Retinal pigment epithelial cell (primary cell): ENCODE measurements at regions not wholly inside any gene's neighbourhood (a gene's known extent, or its start where the extent isn't known, plus 50 kb on each side); places are given as distances from the start of the nearest gene placed in this dataset.
"Not testable (repeated sequence)": the region's sequence is repeated elsewhere in the genome, so short reads cannot be mapped to it uniquely, and the experiment has no call there.

ENCODE experiments used
- DNase-seq: peaks from one replicate; pipeline ENCODE4 v3.0.0-alpha.2; 2010; ENCODE audit warnings: low read depth
- H3K4me3 ChIP-seq: 2 replicates; pipeline ENCODE4 v1.5.1; 2011; ENCODE audit warnings: mild to moderate bottlenecking, low read length, control low read depth, moderate library complexity
- CTCF ChIP-seq: conservative IDR thresholded peaks from 2 replicates; pipeline ENCODE4 v1.5.1; 2011; ENCODE audit warnings: low read depth, low read length, control low read depth, inconsistent platforms

GRCh38 chr9:135186248-135187164 is 99.0 kb downstream of the OLFM1 start:
- H3K4me3 ChIP-seq: no peak overlapping the region
- TF ChIP-seq CTCF: no peak
- DNase-seq: no peak

GRCh38 chr9:135187365-135187764 is 99.9 kb downstream of the OLFM1 start:
- TF ChIP-seq CTCF: no peak
- DNase-seq: no peak

DNA sequence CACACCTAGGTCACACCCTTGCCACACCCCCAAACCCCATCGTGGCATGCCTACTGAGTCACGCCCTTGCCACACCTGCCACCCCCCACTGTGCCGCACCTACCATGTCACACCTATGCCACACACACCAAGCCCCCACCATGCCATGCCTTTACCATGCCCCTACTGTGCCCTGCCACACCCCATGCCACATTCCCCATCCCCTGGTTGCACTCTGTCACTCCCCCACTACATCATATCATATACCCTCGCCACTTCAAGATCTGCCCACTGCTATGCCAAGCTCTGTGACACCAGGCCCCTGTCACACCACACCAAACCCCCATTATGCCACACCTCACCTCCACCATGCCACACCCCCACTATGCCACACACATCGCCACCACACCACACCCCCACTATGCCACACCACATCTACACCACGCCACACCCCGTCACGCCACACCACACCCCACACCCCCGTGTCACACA is 101.2 kb downstream of the OLFM1 start:
- no peak for TF ChIP-seq CTCF
- no peak for DNase-seq
- H3K4me3 ChIP-seq: no peak overlapping the region

More at GRCh38 chr9:135187365-135187764, 99.9 kb downstream of the OLFM1 start:
- H3K4me3 ChIP-seq: no peak overlapping the region

DNA sequence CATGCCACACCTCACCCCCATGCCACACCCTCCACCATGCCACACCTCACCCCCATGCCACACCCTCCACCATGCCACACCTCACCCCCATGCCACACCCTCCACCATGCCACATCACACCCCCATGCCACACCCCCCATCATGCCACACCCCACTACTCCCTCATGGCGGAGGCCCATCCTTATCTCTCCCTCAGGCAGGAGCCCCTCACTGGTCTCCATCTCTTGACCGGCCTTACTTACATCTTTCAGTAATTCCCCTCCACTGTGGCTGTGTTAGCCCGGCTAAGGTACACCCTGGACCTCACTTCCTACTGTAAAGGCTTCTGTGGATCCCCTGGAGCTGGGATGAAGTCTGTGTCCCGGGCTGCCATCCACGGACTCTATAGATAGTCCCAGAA is 102.0 kb downstream of the OLFM1 start:
- no peak overlapping the region for H3K4me3 ChIP-seq
- DNase-seq: no peak
- no peak for TF ChIP-seq CTCF

DNA sequence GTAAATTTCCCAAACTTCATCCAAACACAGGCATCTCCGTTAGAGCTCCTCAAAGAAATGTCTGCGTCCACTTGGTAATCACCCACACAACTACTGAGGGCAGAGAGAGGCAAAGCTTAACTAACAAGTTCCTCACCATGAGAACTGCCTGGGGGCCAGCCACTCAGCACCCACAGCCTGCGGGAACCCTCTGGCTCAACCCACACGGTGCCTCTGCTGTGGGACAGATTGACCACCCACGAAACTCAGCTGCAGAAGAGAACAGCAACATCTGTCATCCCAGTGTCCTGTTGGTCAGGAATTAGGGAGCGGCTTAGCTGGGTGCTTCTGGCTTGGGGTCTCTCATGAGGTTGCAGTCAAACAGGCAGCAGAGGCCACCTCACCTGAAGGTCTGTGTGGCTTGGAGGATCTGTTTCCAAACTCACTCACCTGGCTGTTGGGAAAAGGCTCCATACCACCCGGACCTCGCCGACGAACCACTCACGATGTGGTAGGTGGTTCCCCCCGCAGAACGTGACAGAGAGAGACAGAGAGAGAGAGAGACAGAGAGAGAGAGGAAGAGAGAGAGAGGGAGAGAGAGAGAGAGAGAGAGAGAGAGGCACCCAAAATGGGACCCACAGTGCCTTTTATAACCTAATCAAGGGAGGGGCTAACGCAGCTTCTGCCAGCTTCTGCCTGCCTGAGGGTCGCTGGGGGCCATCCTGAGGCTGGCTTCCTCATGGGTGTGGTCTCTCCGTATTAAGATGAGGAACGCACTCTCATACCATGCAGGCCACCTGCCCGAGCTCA is 103.5 kb downstream of the OLFM1 start:
- DNase-seq: no peak
- no peak for TF ChIP-seq CTCF
- no peak overlapping the region for H3K4me3 ChIP-seq

DNA sequence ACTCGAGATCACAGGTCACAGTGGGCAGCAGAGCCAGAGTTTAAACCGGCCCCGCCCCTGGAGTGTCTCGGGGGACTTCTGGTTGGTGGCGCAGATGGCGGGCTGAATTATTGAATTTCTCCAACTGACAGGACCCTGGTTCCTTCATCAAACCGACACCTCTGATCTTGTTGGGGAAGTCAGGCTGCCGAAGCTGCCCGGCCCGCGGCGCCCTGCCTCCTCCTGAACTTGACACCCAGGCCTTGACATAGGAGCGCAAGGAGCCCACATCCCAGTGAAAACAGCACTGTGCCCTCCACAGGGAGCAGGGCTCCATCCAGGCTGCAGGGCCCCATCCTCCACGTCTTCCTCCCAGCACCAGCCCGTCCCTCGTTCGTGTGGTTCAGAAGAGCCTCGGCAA is 105.2 kb downstream of the OLFM1 start:
- no peak for TF ChIP-seq CTCF
- DNase-seq: no peak
- H3K4me3 ChIP-seq: no peak overlapping the region

DNA sequence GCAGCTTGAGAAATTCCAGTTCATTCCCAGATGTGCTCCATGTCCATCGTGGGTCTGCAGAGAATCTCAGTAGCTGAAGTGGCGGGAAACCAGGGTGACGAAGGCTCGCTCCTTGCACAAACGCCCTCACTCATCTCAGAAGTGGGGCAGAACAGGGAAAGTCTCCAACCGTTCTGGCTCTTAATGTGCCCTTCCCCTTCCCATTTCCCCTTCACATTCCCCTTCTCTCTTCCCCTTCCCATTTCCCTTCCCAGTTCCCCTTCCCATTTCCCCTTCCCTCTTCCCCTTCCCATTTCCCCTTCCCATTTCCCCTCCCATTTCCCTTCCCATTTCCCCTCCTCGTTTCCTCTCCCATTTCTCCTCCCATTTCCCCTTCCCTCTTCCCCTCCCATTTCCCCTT is 108.5 kb downstream of the OLFM1 start:
- DNase-seq, H3K4me3 ChIP-seq: not testable (repeated sequence)
